ENCODE measurements at regions not wholly inside any gene's neighbourhood (a gene's known extent, or its start where the extent isn't known, plus 50 kb on each side); places are given as distances from the start of the nearest gene placed in this dataset.
"Not testable (repeated sequence)": the region's sequence is repeated elsewhere in the genome, so short reads cannot be mapped to it uniquely, and the experiment has no call there.

GRCh38 chr17:55932973-55933372 is 182.1 kb downstream of the PCTP start:
- FAIRE-seq (no peak), DNase-seq (ENCODE audit: insufficient read length, low spot score) (no peak)
- TF ChIP-seq, protein P1, sequence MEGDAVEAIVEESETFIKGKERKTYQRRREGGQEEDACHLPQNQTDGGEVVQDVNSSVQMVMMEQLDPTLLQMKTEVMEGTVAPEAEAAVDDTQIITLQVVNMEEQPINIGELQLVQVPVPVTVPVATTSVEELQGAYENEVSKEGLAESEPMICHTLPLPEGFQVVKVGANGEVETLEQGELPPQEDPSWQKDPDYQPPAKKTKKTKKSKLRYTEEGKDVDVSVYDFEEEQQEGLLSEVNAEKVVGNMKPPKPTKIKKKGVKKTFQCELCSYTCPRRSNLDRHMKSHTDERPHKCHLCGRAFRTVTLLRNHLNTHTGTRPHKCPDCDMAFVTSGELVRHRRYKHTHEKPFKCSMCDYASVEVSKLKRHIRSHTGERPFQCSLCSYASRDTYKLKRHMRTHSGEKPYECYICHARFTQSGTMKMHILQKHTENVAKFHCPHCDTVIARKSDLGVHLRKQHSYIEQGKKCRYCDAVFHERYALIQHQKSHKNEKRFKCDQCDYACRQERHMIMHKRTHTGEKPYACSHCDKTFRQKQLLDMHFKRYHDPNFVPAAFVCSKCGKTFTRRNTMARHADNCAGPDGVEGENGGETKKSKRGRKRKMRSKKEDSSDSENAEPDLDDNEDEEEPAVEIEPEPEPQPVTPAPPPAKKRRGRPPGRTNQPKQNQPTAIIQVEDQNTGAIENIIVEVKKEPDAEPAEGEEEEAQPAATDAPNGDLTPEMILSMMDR (IDR thresholded peaks at IDR 0.05; ENCODE audit: insufficient read depth, missing control alignments), result no peak

DNA sequence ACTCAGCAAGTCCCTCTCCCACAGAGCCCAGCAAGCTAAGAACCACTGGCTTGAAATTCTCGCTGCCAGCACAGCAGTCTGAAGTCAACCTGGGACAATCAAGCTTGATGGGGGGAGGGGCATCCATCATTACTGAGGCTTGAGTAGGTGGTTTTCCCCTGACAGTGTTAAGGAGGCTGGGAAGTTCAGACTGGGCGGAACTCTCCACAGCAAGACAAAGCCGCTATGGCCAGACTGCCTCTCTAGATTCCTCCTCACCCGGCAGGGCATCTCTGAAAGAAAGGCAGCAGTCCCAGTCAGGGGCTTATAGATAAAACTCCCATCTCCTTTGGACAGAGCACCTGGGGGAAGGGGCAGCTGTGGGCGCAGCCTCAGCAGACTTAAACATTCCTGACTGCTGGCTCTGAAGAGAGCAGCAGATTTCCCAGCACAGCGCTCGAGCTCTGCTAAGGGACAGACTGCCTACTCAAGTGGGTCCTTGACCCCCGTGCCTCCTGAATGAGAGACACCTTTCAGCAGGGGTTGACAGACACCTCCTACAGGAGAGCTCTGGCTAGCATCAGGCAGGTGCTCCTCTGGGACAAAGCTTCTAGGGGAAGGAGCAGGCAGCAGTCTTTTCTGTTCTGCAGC is 188.4 kb downstream of the PCTP start:
- not testable (repeated sequence) for FAIRE-seq; DNase-seq (ENCODE audit: insufficient read length, low spot score)

DNA sequence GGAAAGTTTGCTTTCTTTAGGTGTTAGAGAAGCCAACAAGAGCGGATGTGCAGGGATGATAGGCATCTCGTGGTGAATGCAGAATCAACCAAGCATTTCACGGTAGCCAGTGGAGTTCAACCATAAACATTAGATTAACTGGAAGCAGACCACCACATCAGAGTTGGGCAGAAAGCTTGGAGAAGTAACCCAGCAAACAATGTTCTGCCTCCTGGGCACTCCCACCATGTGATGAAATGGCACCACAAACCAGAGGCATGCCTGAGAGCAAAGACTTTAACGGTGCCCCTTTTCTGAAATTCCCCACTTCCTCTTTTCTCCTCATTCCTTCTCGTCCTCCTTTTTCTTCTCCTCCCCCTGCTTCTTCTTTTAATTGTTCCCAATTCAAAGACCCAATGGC is 193.5 kb upstream of the ANKFN1 start:
- TF ChIP-seq, protein P1 (IDR thresholded peaks at IDR 0.05; ENCODE audit: insufficient read depth, missing control alignments), result no peak
- no peak for DNase-seq (ENCODE audit: insufficient read length, low spot score)
- no peak for FAIRE-seq

- no peak for FAIRE-seq
- TF ChIP-seq, protein P1 (IDR thresholded peaks at IDR 0.05; ENCODE audit: insufficient read depth, missing control alignments), result no peak
Measured at GRCh38 chr17:55961386-55961785, 191.9 kb upstream of the ANKFN1 start.

DNA sequence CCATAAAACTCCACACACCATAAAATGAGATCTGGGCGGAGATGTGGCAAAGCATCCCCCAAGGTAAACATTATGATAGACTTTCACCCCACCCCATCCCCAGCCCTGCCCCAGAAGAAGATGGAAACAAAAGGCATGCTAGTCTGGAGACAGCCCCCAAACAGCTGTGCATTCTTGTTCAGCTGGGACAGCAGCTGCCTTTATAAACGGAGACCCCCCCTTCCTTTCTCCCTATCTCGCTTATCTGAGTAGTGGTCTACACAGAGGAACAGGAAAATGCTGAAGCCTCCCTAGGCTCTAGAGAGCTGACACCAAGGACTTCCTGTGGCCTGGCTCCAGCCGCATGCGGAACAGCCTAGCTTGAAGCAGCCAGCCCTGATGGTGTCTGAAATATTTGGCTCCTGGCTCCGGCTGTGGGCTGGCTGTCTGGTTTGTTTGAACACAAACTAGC is 190.3 kb upstream of the ANKFN1 start:
- TF ChIP-seq, protein P1 (IDR thresholded peaks at IDR 0.05; ENCODE audit: insufficient read depth, missing control alignments), result no peak
- DNase-seq (ENCODE audit: insufficient read length, low spot score) (no peak), FAIRE-seq (no peak)

More at GRCh38 chr17:55961386-55961785, 191.9 kb upstream of the ANKFN1 start:
- DNase-seq (ENCODE audit: insufficient read length, low spot score), result no peak

- TF ChIP-seq, protein P1 (IDR thresholded peaks at IDR 0.05; ENCODE audit: insufficient read depth, missing control alignments), result no peak
- DNase-seq (ENCODE audit: insufficient read length, low spot score) (no peak), FAIRE-seq (no peak)
Measured at GRCh38 chr17:55964191-55964590, 189.1 kb upstream of the ANKFN1 start.

DNA sequence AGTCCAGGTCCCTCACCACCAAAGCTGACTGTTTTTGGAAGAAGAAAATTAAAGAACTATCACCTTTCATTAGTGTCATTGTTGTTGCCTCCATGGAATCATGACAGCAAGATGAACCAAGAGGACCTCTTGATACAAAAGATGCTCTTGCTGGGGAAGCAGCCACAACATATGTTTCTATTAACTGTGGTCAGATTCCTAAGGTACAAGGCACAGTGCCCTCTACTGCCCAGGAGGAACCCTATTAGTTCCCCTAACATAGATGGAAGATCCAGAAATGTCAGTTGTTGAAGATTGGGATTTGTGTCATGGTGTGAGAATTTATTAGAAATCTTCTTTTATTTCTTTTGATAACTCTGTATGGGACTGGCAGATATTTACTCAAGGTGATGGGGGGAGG is 188.2 kb upstream of the ANKFN1 start:
- FAIRE-seq (no peak), DNase-seq (ENCODE audit: insufficient read length, low spot score) (no peak)
- TF ChIP-seq, protein P1 (IDR thresholded peaks at IDR 0.05; ENCODE audit: insufficient read depth, missing control alignments), result no peak

Data from D721Med (cell line).